Vagina (tissue), 2 donors: ENCODE measurements at regions not wholly inside any gene's neighbourhood (a gene's known extent, or its start where the extent isn't known, plus 50 kb on each side); places are given as distances from the start of the nearest gene placed in this dataset.

ENCODE experiments used
- DNase-seq, 2 donors: peaks; one replicate each; pipeline ENCODE4 v3.0.0-alpha.2; 2017; ENCODE audit errors: extremely low spot score in 2 of 2
- H3K27ac ChIP-seq: fragments of 200-600 bp; sonication (generic); one replicate; pipeline ENCODE4 v1.5.1; 2019
- H3K27me3 ChIP-seq: fragments of 200-600 bp; sonication (generic); one replicate; pipeline ENCODE4 v1.5.1; 2019
- H3K36me3 ChIP-seq, 2 donors: fragments of 200-600 bp; sonication (generic); one replicate each; pipeline ENCODE4 v1.5.1; 2017 to 2019
- H3K4me1 ChIP-seq: fragments of 200-600 bp; sonication (generic); one replicate; pipeline ENCODE4 v1.5.1; 2019
- H3K4me3 ChIP-seq, 2 donors: fragments of 200-600 bp; sonication (generic); 1 replicate in 1 of 2; 2 replicates in 1 of 2; pipeline ENCODE4 v1.5.1; 2016 to 2019
- H3K9me3 ChIP-seq: fragments of 200-600 bp; sonication (generic); one replicate; pipeline ENCODE4 v1.5.1; 2019
- CTCF ChIP-seq, 3 experiments: fragments of 450-650 bp in 2 of 3; fragments of 200-600 bp in 1 of 3; sonication (generic) in 1 of 3; IDR thresholded peaks; one replicate each; pipeline ENCODE4 v1.5.1; 2017 to 2019; ENCODE audit warnings: antibody characterized with exemption in 3 of 3, mild to moderate bottlenecking in 2 of 3, moderate library complexity in 2 of 3
- POLR2A ChIP-seq, 2 donors: fragments of 450-650 bp; IDR thresholded peaks; one replicate each; pipeline ENCODE4 v1.6.1; 2017; ENCODE audit warnings: antibody characterized with exemption in 2 of 2, mild to moderate bottlenecking in 2 of 2, moderate library complexity in 2 of 2
- POLR2AphosphoS5 ChIP-seq, 2 donors: sonication (generic); formaldehyde crosslinking; IDR thresholded peaks; one replicate each; pipeline ENCODE4 v1.9.0; 2017; ENCODE audit warnings: antibody characterized with exemption in 2 of 2, mild to moderate bottlenecking in 2 of 2, low read depth in 1 of 2; ENCODE audit not compliant: insufficient read depth in 1 of 2
- intact Hi-C: fragments of 100-400 bp; cut with DNase I; formaldehyde crosslinking; loops from one replicate; pipeline ENCODE4 v1.15.1; 2023

GRCh38 chr11:62030071-62030684 is 62.7 kb upstream of the FTH1 start:
- peaks cover 1% of the 10 kb centered on the region for H3K4me1 ChIP-seq
- no peak for DNase-seq
- no peak overlapping the region for H3K27ac ChIP-seq
- intact Hi-C loops = no loop called here
- H3K36me3 ChIP-seq = no peaks in the 10 kb centered on the region
- no peaks in the 10 kb centered on the region for H3K9me3 ChIP-seq
- H3K4me3 ChIP-seq = no peak overlapping the region
- H3K27me3 ChIP-seq = no peaks in the 10 kb centered on the region
- TF ChIP-seq POLR2A (IDR thresholded peaks at IDR 0.05) = no peak
- TF ChIP-seq CTCF (IDR thresholded peaks at IDR 0.05) = no peak
- TF ChIP-seq POLR2AphosphoS5 (IDR thresholded peaks at IDR 0.05; ENCODE audit: insufficient read depth in 1 of 2, low read depth in 1 of 2) = no peak

GRCh38 chr11:62026739-62027370 is 59.4 kb upstream of the FTH1 start:
- Histone ChIP-seq H3K9me3 (no peaks in the 10 kb centered on the region), H3K4me1 (peaks cover 7% of the 10 kb centered on the region), H3K4me3 (no peak overlapping the region), H3K27ac (no peak overlapping the region), H3K36me3 (no peaks in the 10 kb centered on the region), H3K27me3 (no peaks in the 10 kb centered on the region)
- TF ChIP-seq CTCF (IDR thresholded peaks at IDR 0.05) = no peak
- TF ChIP-seq POLR2AphosphoS5 (IDR thresholded peaks at IDR 0.05; ENCODE audit: insufficient read depth in 1 of 2, low read depth in 1 of 2) = no peak
- TF ChIP-seq POLR2A (IDR thresholded peaks at IDR 0.05) = no peak
- intact Hi-C loops = no loop called here
- no peak for DNase-seq

GRCh38 chr11:62025487-62026105 is 58.2 kb upstream of the FTH1 start:
- Histone ChIP-seq H3K27me3 (no peaks in the 10 kb centered on the region), H3K4me1 (peaks cover 7% of the 10 kb centered on the region), H3K36me3 (no peaks in the 10 kb centered on the region), H3K27ac (peak overlapping the region; percentile 45), H3K4me3 (no peak overlapping the region), H3K9me3 (peaks cover 4% of the 10 kb centered on the region)
- DNase-seq = peak in 1 of 2 donors; percentile 94
- intact Hi-C loops = no loop called here
- TF ChIP-seq CTCF (IDR thresholded peaks at IDR 0.05) (no peak), POLR2AphosphoS5 (IDR thresholded peaks at IDR 0.05; ENCODE audit: insufficient read depth in 1 of 2, low read depth in 1 of 2) (peak in 1 of 2 donors; percentile 88)

GRCh38 chr11:62024936-62025486 is 57.6 kb upstream of the FTH1 start:
- H3K27ac ChIP-seq = peak overlapping the region; percentile 45
- H3K4me1 ChIP-seq = peaks cover 7% of the 10 kb centered on the region
- no peaks in the 10 kb centered on the region for H3K36me3 ChIP-seq
- intact Hi-C loops = no loop called here
- peaks cover 4% of the 10 kb centered on the region for H3K9me3 ChIP-seq
- TF ChIP-seq POLR2A (IDR thresholded peaks at IDR 0.05) = no peak
- no peak for DNase-seq
- H3K27me3 ChIP-seq = no peaks in the 10 kb centered on the region
- H3K4me3 ChIP-seq = no peak overlapping the region

GRCh38 chr11:62022211-62022610 is 54.8 kb upstream of the FTH1 start:
- Histone ChIP-seq H3K4me1 (peaks cover 7% of the 10 kb centered on the region), H3K9me3 (peaks cover 4% of the 10 kb centered on the region), H3K36me3 (no peaks in the 10 kb centered on the region), H3K27ac (no peak overlapping the region), H3K4me3 (no peak overlapping the region), H3K27me3 (no peaks in the 10 kb centered on the region)
- DNase-seq = no peak
- intact Hi-C loops = no loop called here
- TF ChIP-seq CTCF (IDR thresholded peaks at IDR 0.05) (no peak), POLR2AphosphoS5 (IDR thresholded peaks at IDR 0.05; ENCODE audit: insufficient read depth in 1 of 2, low read depth in 1 of 2) (no peak), POLR2A (IDR thresholded peaks at IDR 0.05) (no peak)
